COR-L47 (cell line): ENCODE measurements at regions not wholly inside any gene's neighbourhood (a gene's known extent, or its start where the extent isn't known, plus 50 kb on each side); places are given as distances from the start of the nearest gene placed in this dataset.
"Not testable (repeated sequence)": the region's sequence is repeated elsewhere in the genome, so short reads cannot be mapped to it uniquely, and the experiment has no call there.

Experiments used
- DNase-seq: peaks from one replicate; lab custom pipeline; 2025; lab: John Stamatoyannopoulos, UW

DNA sequence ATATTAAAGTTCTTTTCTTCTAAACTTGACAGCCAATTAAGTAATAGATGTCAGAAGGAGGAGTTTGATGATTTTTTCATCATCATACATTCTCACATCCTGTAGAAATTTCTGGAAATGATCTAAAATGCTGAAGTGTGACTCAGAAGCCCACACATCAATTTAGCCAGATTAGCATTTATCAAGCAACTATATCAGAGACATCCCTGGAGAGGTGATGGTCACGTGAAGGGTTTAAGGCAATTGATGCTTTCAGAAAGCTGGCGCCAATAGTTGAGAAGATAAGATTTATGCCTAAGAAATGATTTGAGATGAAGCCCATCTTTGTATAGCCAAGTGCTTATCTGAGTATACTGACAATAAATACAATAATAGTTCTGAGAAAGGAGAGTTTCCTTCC is 162.9 kb upstream of the RORB start:
- DNase-seq, result no peak

DNA sequence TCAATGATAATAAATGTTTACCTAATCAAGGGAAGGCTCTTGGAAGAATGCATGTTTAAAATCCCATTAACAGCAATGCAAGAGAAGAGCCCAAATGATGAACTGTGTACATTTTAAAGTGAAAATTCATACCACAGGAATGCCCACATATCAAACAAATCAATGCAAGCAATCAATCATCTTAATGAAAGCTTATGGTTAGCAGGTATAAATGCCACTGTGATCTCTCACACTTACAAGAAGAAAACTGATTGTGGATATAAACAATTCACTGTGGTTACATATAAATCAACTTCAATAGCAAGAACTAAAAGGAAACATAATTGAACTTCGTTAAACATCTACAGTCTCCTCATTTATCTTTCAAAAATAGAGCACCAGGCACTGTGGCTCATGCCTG is 161.0 kb upstream of the RORB start:
- no peak for DNase-seq

DNA sequence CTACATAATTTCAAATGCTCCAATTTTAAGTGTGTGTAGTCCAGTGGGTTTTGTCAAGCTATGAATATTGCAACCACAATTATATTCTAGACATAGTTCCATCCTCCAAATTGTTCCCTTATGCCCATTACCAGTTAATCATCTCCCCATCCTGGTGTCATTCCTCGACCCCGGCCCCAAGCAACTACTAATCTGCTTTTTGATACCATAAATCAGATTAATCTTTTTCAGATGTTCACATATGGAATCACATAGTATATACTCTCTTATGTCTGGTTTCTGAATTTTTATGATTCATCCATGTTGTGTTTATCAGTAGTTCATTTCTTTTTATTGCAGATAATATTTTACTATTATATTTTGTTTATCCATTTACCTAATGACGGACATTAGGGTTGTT is 148.4 kb upstream of the RORB start:
- no peak for DNase-seq

DNA sequence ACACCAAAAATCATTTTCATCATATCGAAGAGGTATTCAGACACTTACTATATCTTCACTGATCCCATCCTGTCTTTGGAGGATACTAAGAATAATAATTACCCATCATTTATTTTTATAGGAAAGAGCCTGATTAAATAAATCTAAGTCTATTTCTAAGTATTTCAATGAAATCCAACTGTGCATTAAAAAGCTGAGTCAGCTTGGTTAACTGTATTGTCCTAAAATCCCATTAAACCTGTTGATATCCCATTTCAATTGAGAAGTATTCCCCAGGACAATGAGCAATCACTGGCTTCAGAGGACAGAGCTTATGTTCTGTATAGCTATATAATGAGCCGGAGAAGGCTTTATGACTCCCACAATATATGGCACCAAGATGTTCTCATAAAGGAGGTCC is 142.0 kb upstream of the RORB start:
- no peak for DNase-seq

DNA sequence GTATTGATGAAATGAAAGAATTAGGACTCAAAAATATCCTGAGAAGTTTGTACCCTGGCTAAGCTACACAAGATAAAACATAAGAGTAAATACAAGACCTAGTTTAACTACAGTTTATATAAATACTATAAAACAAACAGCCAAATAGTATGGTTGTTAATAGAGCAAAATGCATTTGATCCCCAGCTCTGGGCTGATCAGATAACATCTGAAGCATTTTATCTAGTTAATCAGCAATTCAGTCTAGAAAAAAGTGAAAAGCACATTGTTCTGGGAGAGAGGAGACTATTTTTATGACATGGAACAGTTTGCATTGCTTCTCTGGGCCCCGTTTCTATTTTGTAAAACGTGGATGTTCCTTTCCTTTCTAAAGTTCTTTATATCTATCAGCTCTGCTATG is 139.6 kb upstream of the RORB start:
- DNase-seq, result no peak

DNA sequence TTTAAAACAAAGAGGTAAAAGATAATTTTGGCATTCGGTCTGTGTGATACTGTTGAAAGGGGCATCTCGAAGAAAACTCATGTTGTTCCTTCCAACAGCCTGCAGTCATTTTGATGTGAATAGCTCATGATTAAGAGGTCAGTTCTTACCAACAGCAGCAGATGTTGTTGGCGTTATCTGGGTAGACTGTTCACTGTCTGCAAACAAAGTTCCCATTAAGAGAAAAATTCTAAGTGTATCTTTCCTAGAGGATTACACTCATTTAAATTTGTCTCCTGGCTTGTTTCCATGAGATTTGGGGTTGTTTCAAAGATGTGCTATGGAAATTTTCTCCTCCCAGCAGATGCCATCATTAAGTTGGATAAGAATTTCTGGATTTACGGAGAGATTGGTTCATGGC is 138.2 kb upstream of the RORB start:
- DNase-seq, result no peak

DNA sequence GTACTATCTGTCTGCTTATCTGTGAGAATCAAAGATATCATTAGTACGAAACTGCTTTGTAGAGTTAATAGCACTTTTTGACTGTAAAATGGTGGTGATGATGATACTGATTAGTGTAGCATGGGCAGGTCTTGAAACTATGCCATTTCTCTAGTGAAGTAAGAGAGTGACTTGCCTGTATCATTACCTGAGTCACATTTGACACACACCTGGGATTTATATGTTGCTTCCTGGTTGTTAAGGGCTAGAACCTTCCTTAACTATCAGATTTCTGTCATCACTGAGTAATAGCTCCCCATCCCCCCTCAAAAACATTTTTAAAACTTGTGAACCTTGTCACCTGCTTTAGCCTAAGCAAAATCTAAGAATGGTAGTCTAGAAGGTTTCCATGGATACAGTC is 135.6 kb upstream of the RORB start:
- no peak for DNase-seq

DNA sequence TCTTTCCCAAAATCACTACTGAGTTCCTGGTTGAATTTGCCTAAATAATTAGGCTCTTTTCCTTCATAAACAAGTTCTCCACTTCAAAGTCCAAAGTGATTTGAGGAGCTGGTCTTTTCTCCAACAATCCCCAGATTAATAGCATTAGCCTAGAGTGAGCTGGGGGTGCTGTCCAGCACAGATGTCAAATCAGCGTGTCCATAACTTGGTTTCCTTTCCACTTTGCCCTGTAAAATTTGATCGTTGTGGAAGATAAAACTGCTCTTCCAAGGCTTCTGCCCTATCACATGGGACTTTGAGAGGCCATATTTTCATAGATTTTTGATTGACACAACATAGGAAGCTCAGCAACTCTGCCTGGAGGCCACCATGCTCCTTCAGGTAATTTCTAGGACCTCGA is 134.7 kb upstream of the RORB start:
- DNase-seq, result no peak

DNA sequence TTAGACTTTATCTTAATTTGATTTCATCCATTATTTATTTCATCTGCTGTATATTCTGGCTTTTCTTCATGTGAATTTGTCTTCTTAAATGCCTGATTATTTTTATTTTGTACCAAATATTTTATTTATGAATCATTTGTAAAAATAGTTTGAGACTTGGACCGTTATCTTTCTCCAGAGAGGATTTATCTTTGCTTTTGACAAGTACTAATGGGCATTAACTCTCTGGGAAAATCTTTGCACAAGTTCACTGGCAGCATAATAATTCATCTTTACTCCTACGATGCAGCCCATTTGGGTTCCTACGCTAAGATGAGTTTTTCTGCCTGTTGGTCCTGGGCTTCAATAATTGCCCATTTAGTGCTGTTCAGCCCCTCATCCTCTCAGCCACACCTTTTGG is 131.0 kb upstream of the RORB start:
- no peak for DNase-seq

DNA sequence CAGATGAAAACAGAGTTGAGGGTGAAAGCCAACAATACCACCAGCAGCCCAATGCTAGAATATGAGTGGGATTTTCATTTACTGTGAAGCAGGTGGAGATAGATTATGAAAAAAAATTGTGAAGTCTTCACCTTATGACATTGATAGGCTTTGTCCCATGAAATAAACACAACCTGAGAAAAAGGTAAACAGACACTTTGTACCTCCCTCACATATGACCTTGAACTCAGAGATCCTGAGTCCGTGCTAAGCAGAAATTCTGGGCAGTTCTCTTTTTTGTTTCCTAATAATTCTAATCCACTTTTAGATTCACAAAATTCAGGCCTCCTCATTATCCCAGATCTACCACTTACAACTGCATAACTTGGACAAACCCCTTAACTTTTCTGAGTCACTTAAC is 127.3 kb upstream of the RORB start:
- DNase-seq, result no peak

DNA sequence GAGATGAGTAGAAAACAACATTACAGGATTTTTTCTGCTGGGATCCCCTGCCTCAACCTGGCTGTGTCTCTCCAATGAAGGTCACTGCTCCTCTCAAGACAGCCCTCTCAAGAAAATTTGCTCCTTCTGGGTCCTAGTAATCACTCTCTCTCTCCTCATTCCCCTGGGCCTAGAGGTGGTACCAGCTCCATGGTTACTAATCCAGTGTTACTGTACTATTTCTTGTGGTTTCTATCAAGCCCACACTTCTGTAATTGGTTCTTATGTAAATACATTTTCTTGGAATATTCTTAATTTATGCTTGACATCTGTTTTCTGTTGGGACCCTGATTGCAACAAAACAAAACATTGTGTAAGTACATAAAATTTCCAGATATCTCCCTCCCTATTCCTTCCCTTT is 123.8 kb upstream of the RORB start:
- DNase-seq, result no peak

DNA sequence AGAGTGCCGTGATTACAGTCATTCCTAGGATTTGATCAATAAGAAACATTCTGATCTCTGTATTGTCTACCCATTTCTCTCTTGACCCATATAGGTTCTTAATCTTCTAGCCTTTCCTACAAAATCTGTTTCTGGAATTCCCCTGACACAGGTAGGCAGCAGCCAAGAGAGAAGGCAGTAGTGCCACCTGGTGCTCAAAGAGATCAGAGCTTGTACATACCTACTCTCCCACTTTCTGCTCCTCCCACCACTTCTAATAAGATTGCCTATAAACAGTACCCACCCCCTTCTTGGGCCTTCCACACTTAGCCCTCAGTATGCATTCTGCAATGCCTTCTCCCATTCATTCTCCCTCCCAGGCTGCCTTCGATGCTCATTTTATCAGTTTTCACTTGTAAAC is 117.4 kb upstream of the RORB start:
- peak; percentile 57 for DNase-seq

DNA sequence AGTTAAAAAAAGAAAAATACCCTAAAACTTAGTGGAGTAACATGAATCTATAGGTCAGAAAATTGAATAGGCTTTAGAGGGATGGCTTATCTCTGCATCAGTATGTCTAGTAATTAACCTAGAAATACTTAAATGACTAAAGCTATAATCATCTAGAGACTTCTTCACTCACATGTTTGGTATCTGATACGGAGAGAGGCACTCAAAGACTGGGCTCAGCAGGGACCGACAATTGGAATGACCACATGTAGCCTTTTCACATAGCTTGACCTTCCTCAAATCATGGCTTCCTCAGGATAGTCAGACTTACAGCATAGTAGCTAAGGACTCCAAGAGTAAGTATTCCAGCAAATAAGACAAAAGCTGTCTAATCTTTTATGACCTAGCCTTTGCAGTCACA is 105.3 kb upstream of the RORB start:
- no peak for DNase-seq

DNA sequence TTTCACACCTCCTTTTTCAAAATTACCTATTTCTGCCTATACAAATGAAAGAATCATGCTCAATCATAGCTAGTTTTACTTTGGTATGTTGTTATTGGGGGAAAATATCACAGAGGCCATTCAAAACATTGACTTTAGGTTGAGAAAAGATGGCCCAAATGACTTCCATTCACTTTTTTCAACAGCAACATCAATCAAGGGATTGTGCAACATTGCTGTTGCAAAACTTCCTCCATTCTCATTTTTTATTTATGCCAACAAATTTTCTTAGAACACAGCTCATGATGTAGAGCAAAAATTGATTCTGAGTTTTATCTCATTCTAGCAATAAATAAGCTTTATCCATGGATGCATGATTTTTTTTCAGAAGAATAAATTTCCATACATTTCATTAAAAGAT is 93.6 kb upstream of the RORB start:
- DNase-seq, result no peak

DNA sequence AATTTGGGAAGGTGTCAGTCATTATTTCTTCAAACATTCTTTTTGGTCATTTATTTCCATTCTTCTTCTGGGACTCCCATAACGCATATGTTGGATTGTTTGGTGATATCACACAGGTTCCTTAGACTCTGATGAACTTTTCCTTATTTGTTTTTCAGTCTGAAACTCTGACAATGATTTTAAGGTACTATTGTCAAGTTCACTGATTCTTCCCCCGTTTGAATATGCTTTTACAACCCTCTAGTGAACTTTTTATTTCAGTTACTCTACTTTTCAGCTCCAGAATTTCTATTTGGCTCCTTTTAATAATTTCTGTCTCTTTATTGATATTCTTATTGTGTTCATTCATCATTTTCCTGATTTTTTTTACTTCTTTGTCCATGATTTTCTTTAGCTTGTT is 92.5 kb upstream of the RORB start:
- no peak for DNase-seq

DNA sequence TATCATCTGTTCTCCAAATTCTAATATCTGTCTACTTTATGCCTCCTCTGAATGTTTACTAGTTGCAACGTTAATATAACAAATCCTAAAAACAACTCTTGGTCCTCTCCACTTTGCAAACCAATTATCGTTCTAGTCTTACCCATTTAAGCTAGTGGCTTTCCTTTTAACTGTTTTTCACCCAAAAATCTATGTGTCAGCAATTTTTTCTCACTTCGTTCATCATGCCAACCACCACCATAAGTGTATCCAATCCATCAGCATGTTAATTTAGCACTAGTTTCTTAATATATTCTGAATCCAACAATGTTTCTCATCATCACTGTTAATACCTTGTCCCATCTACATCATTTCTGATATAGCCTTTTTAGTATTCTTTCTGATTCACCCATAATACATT is 90.0 kb upstream of the RORB start:
- no peak for DNase-seq

DNA sequence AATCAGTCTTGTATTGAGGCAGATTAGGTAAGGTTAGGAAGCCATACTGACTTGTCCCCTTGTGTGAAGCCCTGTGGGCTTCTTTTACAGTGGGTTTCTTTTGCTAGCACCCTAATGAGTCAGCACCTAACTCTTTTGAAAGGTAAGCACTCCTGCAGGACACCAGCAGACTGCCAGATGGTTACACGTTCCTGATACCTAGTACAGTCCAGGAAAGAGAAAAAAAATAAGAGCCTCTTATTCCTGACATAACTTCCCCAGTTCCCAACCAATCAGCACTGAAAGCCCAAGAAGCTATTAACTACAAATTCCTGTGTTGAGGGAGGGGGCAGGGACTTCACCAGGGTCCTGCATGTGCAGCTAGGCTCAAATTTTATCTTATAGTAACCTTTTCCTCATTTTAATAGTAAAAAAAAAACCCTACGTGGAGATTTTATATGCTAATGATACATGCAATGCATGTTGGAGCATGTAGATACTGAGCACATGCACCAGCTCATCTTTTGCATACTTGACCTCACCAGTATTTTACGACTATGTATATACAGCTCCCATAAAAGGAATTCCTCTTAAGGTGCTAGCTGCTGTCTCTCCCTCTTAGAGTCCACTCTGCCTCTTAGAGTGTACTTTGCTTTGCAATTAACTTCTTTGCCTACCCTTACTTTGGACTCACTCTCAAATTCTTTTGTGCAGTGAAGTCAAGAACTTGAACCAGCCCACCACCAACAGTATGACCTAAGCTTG is 84.7 kb upstream of the RORB start:
- no peak for DNase-seq

DNA sequence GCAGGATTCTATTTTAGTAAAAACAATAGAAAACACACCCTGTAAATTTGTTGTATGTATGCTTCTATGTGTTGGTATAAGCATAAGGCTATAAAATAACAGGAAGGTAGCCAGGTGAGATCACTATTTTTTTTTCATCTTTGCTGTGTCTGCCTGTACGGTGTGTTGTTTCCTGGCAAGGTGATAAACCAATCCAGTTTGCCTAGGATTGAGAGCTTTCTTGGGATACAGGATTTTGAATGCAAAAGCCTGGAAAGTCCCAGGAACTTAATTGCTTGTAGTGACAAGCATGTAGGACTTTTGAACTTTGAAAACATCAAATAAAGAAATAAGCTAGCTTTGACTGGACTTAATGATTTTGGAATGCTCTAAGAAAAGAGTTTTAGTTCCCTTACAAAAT is 83.3 kb upstream of the RORB start:
- no peak for DNase-seq

DNA sequence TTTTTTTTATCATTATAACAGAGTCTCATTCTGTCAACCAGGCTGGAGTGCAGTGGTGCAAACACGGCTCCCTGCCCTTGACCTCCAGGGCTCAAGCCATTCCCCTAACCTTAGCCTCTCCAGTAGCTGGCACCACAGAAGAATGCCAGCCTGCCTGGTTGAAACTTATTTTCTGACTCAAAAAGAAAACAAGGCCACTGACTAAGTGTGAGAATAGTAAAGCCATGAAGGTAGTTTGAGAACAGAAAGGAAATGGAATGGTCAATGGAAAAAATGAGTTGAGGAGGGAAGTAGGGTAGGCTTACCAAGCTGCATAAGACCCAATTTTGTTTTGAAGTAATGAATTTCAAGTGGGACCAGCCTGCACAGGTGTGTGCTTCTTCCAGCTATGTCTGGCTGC is 82.8 kb upstream of the RORB start:
- no peak for DNase-seq

DNA sequence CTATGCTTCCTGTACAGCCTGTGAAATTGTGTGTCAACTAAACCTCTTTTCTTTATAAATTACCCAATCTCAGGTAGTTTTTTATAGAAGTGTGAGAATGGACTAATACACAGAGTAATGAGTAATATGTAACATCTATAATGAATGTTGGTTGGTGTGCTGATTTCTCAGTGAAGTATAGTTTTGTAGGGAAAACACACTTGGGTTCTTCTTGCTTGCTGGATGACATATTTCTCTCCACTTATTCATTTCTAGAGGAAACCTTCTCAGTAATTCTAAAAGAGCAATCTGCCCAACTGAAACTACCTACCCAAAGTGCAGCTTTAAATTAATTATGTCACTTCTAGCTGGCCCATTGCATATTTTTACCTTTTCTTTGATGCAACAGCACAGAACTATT is 81.1 kb upstream of the RORB start:
- DNase-seq, result no peak

DNA sequence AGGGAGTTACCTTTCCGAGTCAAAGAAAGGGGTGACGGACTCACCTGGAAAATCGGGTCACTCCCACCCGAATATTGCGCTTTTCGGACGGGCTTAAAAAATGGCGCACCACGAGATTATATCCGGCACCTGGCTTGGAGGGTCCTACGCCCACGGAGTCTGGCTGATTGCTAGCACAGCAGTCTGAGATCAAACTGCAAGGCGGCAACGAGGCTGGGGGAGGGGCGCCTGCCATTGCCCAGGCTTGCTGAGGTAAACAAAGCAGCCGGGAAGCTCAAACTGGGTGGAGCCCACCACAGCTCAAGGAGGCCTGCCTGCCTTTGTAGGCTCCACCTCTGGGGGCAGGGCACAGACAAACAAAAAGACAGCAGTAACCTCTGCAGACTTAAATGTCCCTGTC is 72.6 kb upstream of the RORB start:
- DNase-seq, result not testable (repeated sequence)

DNA sequence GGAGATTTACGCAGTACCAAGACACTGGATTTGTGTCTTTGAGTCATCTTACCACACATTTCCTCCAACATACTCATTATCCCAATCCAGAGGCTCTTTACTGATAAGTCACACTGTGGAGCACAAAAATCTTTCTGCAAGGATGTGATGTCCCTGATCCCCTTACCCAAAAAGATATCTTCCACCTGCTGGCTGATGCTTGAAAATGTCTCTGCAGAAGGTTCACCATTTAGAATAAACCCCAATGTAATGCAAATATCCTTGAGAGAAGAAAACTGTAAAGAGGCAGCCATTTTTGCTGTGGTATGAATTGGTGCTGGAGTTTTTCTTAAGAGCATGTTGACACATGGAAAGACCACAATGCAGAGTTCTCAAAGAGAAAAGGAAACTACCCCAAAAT is 65.7 kb upstream of the RORB start:
- no peak for DNase-seq

DNA sequence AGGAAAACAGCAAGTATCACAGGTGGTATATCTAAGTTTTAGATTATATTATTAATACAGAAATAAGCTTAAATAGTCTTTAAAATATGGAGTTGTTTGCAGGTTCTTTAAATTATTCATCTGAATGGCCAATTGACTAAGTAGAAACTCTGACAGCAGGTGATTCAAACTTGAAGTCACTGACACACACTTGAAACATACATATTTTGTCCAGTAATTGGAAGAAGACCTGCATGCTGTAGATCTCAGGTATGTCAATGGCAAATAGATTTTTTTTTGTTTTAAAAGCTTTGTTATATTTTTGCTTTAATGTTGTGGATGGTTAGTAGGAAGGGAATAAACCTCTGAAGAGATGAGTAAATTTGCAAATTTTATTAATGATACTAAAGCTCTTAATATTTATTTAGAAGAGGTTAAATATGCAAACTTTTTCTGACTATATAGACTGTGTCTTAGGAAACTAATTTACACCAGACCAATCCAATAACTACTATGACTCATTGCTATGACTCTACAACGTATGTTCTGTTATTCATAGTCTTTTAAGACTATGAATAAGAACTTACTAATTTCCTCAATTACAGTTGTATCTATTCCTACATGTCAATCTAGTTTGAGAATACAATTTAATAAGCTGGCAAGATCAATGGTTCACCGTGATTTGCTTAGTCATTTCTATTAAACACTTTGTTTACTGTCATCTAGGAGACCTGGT is 53.9 kb upstream of the RORB start:
- DNase-seq, result no peak

DNA sequence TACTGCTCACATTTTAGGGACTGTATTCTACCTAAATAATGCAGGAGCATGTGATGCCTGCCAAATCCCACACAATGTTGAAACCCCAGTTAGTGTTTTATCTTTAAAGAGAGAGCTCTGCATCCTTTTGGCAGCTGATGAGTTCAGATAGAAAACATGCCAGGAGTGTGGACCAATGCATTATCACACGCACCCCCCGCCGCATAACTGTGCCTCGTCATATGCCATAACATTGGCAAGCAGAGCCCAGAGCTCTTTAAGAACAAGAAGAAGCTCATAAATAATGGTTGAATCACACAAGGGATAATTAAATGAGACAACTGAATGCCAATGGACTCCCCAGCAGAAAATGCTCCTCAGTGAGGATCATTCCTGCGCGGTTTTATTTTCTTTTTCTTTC is 52.8 kb upstream of the RORB start:
- DNase-seq, result no peak
